HepG2 (cell line): ENCODE measurements at regions not wholly inside any gene's neighbourhood (a gene's known extent, or its start where the extent isn't known, plus 50 kb on each side); places are given as distances from the start of the nearest gene placed in this dataset.

Experiments
- ATAC-seq: fragments of 200-7000 bp; cut with Tn5 transposase; 3 replicates; pipeline ENCODE4 v1.9.1; 2020; ENCODE audit warnings: mild to moderate bottlenecking, moderate library complexity
- BruUV-seq: library from RNA; stranded (reverse); fragments of 400-500 nt; replicated peaks from 2 replicates; lab custom pipeline; 2021; lab: Mats Ljungman, UMichigan
- CTCF ChIA-PET: fragments of 300-600 bp; formaldehyde crosslinking; extraction: SDS; loops from one replicate; lab custom pipeline; 2021; ENCODE audit warnings: low total read pairs, inconsistent platforms, low intra/inter-chr PET ratio; lab: Yijun Ruan, JAX
- POLR2A ChIA-PET: fragments of 350-600 bp; sonication (Branson Sonifier 250); formaldehyde crosslinking; loops from one replicate; lab custom pipeline; 2020; ENCODE audit warnings: antibody characterized with exemption, inconsistent platforms; lab: Yijun Ruan, JAX
- DNase-seq: peaks from one replicate; pipeline ENCODE4 v3.0.0-alpha.2; 2015; ENCODE audit warnings: low spot score
- FAIRE-seq: peaks from 3 replicates; lab custom pipeline; 2011; peaks lifted over from hg19 to GRCh38; lab: Jason Lieb, UNC
- H2AFZ ChIP-seq: one replicate; pipeline ENCODE4 v1.6.1; 2011; ENCODE audit warnings: low read length, inconsistent platforms
- H3K27ac ChIP-seq: fragments of 300-600 bp; 3 replicates; pipeline ENCODE4 v1.8.0; 2011; ENCODE audit warnings: mixed run types, mild to moderate bottlenecking, mixed read lengths, low read length, inconsistent platforms; ENCODE audit not compliant: insufficient read depth; ENCODE audit errors: extremely low read length
- H3K27me3 ChIP-seq, 2 experiments: fragments of 200-600 bp in 1 of 2; 2 replicates in 1 of 2; 3 replicates in 1 of 2; pipeline versions ENCODE4 v1.6.0 to v1.8.0; 2011; ENCODE audit warnings: low read length in 2 of 2, mild to moderate bottlenecking in 2 of 2, moderate library complexity in 2 of 2, inconsistent platforms in 1 of 2; ENCODE audit not compliant: insufficient read depth in 2 of 2, control insufficient read depth in 1 of 2
- H3K36me3 ChIP-seq, 2 experiments: fragments of 200-600 bp in 1 of 2; replicated peaks in 1 of 2; 2 replicates in 1 of 2; 3 replicates in 1 of 2; pipeline versions ENCODE4 v1.5.1 to v1.8.0; 2011; ENCODE audit warnings: low read length in 2 of 2, inconsistent platforms in 1 of 2; ENCODE audit not compliant: insufficient read depth in 2 of 2, control insufficient read depth in 1 of 2
- H3K4me1 ChIP-seq: 2 replicates; pipeline ENCODE4 v1.5.1; 2012; ENCODE audit warnings: low read length, inconsistent platforms; ENCODE audit not compliant: insufficient read depth
- H3K4me2 ChIP-seq: 2 replicates; pipeline ENCODE4 v1.6.0; 2011; ENCODE audit warnings: low read depth, low read length, inconsistent platforms
- H3K4me3 ChIP-seq, 3 experiments: fragments of 200-600 bp in 1 of 3; sonication (generic), shearing (Covaris generic) in 1 of 3; replicated peaks in 1 of 3; 2 replicates each; pipeline ENCODE4 v1.5.1; 2011 to 2016; ENCODE audit warnings: low read length in 3 of 3, inconsistent platforms in 2 of 3, low read depth in 2 of 3, mild to moderate bottlenecking in 2 of 3, control low read depth in 1 of 3, mixed read lengths in 1 of 3; ENCODE audit not compliant: insufficient read depth in 1 of 3
- H3K79me2 ChIP-seq: one replicate; pipeline ENCODE4 v1.6.1; 2011; ENCODE audit warnings: low read length, inconsistent platforms; ENCODE audit not compliant: insufficient read depth
- H3K9ac ChIP-seq: 2 replicates; pipeline ENCODE4 v1.6.0; 2011; ENCODE audit warnings: mild to moderate bottlenecking, low read depth, low read length, inconsistent platforms; ENCODE audit not compliant: insufficient read depth
- H3K9me3 ChIP-seq: 2 replicates; pipeline ENCODE4 v1.5.1; 2012; ENCODE audit warnings: mild to moderate bottlenecking, low read length
- H4K20me1 ChIP-seq: 2 replicates; pipeline ENCODE4 v1.6.0; 2011; ENCODE audit warnings: inconsistent platforms, mild to moderate bottlenecking, low read length, moderate library complexity; ENCODE audit not compliant: insufficient read depth
- DDIT3 ChIP-seq: sonication (generic); formaldehyde crosslinking; IDR thresholded peaks from 2 replicates; pipeline ENCODE4 v1.4.0; 2020; ENCODE audit warnings: mild to moderate bottlenecking, missing genetic modification reagents
- EZH2 ChIP-seq: conservative IDR thresholded peaks from 2 replicates; pipeline ENCODE4 v1.6.1; 2012; ENCODE audit warnings: mild to moderate bottlenecking, low read depth, low read length, moderate library complexity
- ISX ChIP-seq: sonication (generic); formaldehyde crosslinking; conservative IDR thresholded peaks from 2 replicates; pipeline ENCODE4 v1.5.0; 2020; ENCODE audit warnings: missing genetic modification reagents
- MIER2 ChIP-seq: IDR thresholded peaks from 2 replicates; pipeline ENCODE4 v1.6.1; 2016; ENCODE audit warnings: missing biosample characterization, missing genetic modification reagents
- MTA1 ChIP-seq: sonication (generic); formaldehyde crosslinking; IDR thresholded peaks from 2 replicates; pipeline ENCODE4 v1.4.0; 2020; ENCODE audit warnings: missing genetic modification reagents, mild to moderate bottlenecking, borderline replicate concordance
- NCOA1 ChIP-seq: sonication (generic); formaldehyde crosslinking; IDR thresholded peaks from 2 replicates; pipeline ENCODE4 v1.9.0; 2021; ENCODE audit warnings: missing genetic modification reagents
- PHF21A ChIP-seq: sonication (generic); formaldehyde crosslinking; IDR thresholded peaks from 2 replicates; pipeline ENCODE4 v1.5.0; 2020; ENCODE audit warnings: mild to moderate bottlenecking, missing genetic modification reagents
- RCOR2 ChIP-seq: IDR thresholded peaks from 2 replicates; pipeline ENCODE4 v1.6.1; 2016; ENCODE audit warnings: missing biosample characterization, missing genetic modification reagents
- REL ChIP-seq: sonication (generic); formaldehyde crosslinking; conservative IDR thresholded peaks from 2 replicates; pipeline ENCODE4 v1.8.0; 2022; ENCODE audit warnings: mild to moderate bottlenecking, missing genetic modification reagents, moderate library complexity
- ZNF180 ChIP-seq: sonication (generic); formaldehyde crosslinking; IDR thresholded peaks from 2 replicates; pipeline ENCODE4 v1.4.0; 2020; ENCODE audit warnings: low read depth, missing genetic modification reagents, borderline replicate concordance
- ZNF230 ChIP-seq: sonication (generic); formaldehyde crosslinking; IDR thresholded peaks from 2 replicates; pipeline ENCODE4 v1.4.0; 2020; ENCODE audit warnings: mild to moderate bottlenecking, missing genetic modification reagents
- ZNF281 ChIP-seq: sonication (generic); formaldehyde crosslinking; IDR thresholded peaks from 2 replicates; pipeline ENCODE4 v1.4.0; 2020; ENCODE audit warnings: missing genetic modification reagents, borderline replicate concordance
- ZNF350 ChIP-seq: sonication (generic); formaldehyde crosslinking; IDR thresholded peaks from 2 replicates; pipeline ENCODE4 v1.4.0; 2020; ENCODE audit warnings: mild to moderate bottlenecking, low read depth, missing genetic modification reagents, borderline replicate concordance
- ZNF607 ChIP-seq: sonication (generic); formaldehyde crosslinking; IDR thresholded peaks from 2 replicates; pipeline ENCODE4 v1.5.1; 2020; ENCODE audit warnings: missing genetic modification reagents, mild to moderate bottlenecking, borderline replicate concordance
- ZNF746 ChIP-seq: sonication (generic); formaldehyde crosslinking; IDR thresholded peaks from 2 replicates; pipeline ENCODE4 v1.8.0; 2022; ENCODE audit warnings: mild to moderate bottlenecking, missing genetic modification reagents
- ZNF816 ChIP-seq: sonication (generic); formaldehyde crosslinking; IDR thresholded peaks from 2 replicates; pipeline ENCODE4 v1.8.0; 2022; ENCODE audit warnings: missing genetic modification reagents, mild to moderate bottlenecking, borderline replicate concordance
- WGBS: methylation state at CpG from one replicate; pipeline ENCODE4 v1.1.6; 2017; ENCODE audit warnings: low lambda C conversion rate; 5-methylcytosine and 5-hydroxymethylcytosine counted together
- in situ Hi-C: cut with HindIII; loops from 2 replicates; pipeline ENCODE4 v1.10.0; 2017; ENCODE audit warnings: low pct_unique_long_range_greater_than_20kb; ENCODE audit not compliant: extremely low pct_ligation_motif_present
- intact Hi-C: fragments of 100-400 bp; cut with micrococcal nuclease; formaldehyde crosslinking; loops from one replicate; pipeline ENCODE4 v1.10.0; 2022; ENCODE audit not compliant: unreplicated experiment

GRCh38 chr12:92619730-92620684, 82.8 kb upstream of the PLEKHG7 start:
- intact Hi-C loops (no loop called here), in situ Hi-C loops (loop anchor here (25.0 kb wide), 1 partner anchor 1233 kb away; no protein-coding TSS in a partner anchor)
- Histone ChIP-seq H3K9ac (no peak overlapping the region), H3K4me3 (no peak overlapping the region), H3K27ac (no peak overlapping the region), H2AFZ (no peak overlapping the region), H3K4me1 (no peaks in the 10 kb centered on the region), H3K79me2 (no peaks in the 10 kb centered on the region), H4K20me1 (no peaks in the 10 kb centered on the region), H3K36me3 (no peaks in the 10 kb centered on the region), H3K4me2 (no peak overlapping the region), H3K27me3 (no peaks in the 10 kb centered on the region), H3K9me3 (no peaks in the 10 kb centered on the region)
- BruUV-seq: no TSS peak
- DNase-seq: no peak
- WGBS: 21% methylated on average over 8 of the region's 8 CpGs
- FAIRE-seq: no peak
- no peak for ATAC-seq
- ChIA-PET POLR2A (no interaction called here), CTCF (no interaction called here)
- TF ChIP-seq REL (CRISPR knock-in tag) (no peak), PHF21A (CRISPR knock-in tag) (no peak), ZNF230 (CRISPR knock-in tag) (no peak)

- in situ Hi-C loops (loop anchor here (25.0 kb wide), 1 partner anchor 1232 kb away; no protein-coding TSS in a partner anchor), intact Hi-C loops (no loop called here)
- H3K4me3 ChIP-seq: no peak overlapping the region
- CTCF ChIA-PET: no interaction called here
- no peak overlapping the region for H2AFZ ChIP-seq
- 4% methylated on average over 2 of the region's 2 CpGs for WGBS
- DNase-seq: no peak
- no TSS peak for BruUV-seq
- H3K36me3 ChIP-seq: no peaks in the 10 kb centered on the region
- no peaks in the 10 kb centered on the region for H3K4me1 ChIP-seq
- H3K27ac ChIP-seq: no peak overlapping the region
- POLR2A ChIA-PET: no interaction called here
- no peak for FAIRE-seq
- no peak overlapping the region for H3K9ac ChIP-seq
- no peak overlapping the region for H3K4me2 ChIP-seq
- H3K9me3 ChIP-seq: no peaks in the 10 kb centered on the region
- H3K79me2 ChIP-seq: no peaks in the 10 kb centered on the region
- no peak for ATAC-seq
- no peaks in the 10 kb centered on the region for H4K20me1 ChIP-seq
- no peaks in the 10 kb centered on the region for H3K27me3 ChIP-seq
- TF ChIP-seq MTA1 (CRISPR knock-in tag): no peak
- no peak for TF ChIP-seq MIER2 (CRISPR knock-in tag)
- no peak for TF ChIP-seq RCOR2 (CRISPR knock-in tag)
- TF ChIP-seq ZNF350: no peak
- no peak for TF ChIP-seq ZNF816
- TF ChIP-seq ZNF746 (CRISPR knock-in tag): no peak
- TF ChIP-seq ZNF180 (CRISPR knock-in tag): no peak
- TF ChIP-seq DDIT3: no peak
- TF ChIP-seq EZH2: no peak
- TF ChIP-seq ISX (CRISPR knock-in tag): no peak
- no peak for TF ChIP-seq NCOA1 (CRISPR knock-in tag)
- no peak for TF ChIP-seq ZNF281 (CRISPR knock-in tag)
- TF ChIP-seq ZNF607 (CRISPR knock-in tag): no peak
These were observed 83.8 kb upstream of the PLEKHG7 start for GRCh38 chr12:92619026-92619425.
